HG02852 (cell line): ENCODE measurements at regions not wholly inside any gene's neighbourhood (a gene's known extent, or its start where the extent isn't known, plus 50 kb on each side); places are given as distances from the start of the nearest gene placed in this dataset.

Source experiments
- ATAC-seq: cut with Tn5 transposase; IDR thresholded peaks from one replicate; pipeline ENCODE4 v1.9.1; 2021; ENCODE audit warnings: mild to moderate bottlenecking, moderate library complexity; ENCODE audit not compliant: unreplicated experiment

DNA sequence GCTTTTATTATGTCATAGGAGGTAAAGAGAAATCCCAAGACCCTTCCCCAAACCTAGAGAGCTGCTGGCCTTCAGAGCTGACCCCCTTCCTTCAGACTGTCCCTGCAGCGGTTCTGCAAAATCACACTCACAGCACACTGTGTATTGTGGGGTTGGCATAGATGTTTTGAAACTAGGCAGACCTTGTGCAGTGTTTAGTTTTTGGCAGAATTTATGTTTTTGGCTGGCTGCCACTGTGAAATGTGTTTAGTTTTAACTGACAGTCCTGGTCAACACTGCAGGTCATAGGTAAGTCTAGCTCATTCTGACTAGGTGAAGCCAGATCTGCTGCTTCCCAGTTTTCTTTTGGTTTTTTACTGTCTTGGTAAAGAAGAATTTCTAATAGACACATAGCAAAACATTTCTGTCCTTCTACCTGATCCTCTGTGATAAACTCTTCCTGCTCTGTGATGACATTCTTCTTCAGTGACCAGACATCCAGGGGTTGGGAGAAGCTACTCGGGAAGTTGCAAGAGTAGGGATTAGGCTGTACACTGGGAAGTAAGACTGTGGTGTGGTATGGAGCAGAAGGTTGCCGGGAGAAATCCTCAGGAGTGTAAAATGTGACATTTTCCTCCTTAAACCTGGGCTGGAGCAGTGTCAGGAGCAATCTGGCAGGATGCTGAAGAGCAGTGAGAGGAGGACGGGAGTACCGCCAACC is 209.6 kb upstream of the MCTP2 start:
- ATAC-seq = no peak

DNA sequence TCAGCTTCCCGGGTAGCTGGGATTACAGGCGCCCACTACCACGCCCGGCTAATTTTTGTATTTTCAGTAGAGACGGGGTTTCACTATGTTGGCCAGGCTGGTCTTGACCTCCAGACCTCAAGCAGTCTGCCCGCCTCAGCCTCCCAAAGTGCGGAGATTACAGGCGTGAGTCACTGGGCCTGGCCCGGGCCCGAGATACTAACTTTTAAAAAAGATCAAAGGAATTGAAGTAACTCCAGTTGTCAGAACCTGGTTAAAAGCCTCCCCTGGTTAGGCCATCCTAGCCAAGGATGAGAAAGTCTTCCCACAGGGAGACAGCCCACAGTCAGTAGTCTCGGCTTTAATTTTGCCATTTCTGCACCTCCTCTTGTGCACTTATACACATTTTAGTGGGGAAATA is 212.3 kb upstream of the MCTP2 start:
- ATAC-seq = no peak

GRCh38 chr15:94015324-94015723 is 216.0 kb upstream of the MCTP2 start:
- no peak for ATAC-seq

GRCh38 chr15:94008104-94009074 is 223.0 kb upstream of the MCTP2 start:
- no peak for ATAC-seq

- no peak for ATAC-seq
These were observed 226.7 kb upstream of the MCTP2 start for GRCh38 chr15:94004697-94005096.

- no peak for ATAC-seq
These were observed 229.3 kb upstream of the MCTP2 start for GRCh38 chr15:94002041-94002440.

GRCh38 chr15:94001255-94001801 is 230.0 kb upstream of the MCTP2 start:
- no peak for ATAC-seq

- no peak for ATAC-seq
These were observed 230.8 kb upstream of the MCTP2 start for GRCh38 chr15:94000606-94001005.

GRCh38 chr15:93997071-93997658 is 234.2 kb upstream of the MCTP2 start:
- ATAC-seq = no peak

GRCh38 chr15:93989440-93989998 is 241.8 kb upstream of the MCTP2 start:
- no peak for ATAC-seq

DNA sequence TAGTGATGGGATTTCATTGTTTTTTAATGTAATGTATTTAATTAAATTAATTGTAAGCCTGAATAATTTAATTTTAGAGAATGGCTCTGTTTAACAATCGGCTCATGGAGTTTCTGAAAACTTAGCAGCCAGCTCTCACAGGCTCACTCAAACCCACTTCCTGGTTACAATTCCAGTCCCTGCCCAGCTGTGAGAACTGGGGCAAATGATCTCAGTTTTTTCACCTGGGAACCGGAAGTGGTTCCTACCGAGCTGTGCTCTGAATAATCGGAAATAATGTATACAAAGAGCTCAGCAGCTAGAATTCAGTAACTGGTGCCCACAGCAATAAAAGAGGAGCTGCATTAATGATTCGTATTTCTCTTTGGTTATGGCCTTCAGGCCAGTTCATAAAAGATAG is 244.3 kb upstream of the MCTP2 start:
- ATAC-seq = no peak

DNA sequence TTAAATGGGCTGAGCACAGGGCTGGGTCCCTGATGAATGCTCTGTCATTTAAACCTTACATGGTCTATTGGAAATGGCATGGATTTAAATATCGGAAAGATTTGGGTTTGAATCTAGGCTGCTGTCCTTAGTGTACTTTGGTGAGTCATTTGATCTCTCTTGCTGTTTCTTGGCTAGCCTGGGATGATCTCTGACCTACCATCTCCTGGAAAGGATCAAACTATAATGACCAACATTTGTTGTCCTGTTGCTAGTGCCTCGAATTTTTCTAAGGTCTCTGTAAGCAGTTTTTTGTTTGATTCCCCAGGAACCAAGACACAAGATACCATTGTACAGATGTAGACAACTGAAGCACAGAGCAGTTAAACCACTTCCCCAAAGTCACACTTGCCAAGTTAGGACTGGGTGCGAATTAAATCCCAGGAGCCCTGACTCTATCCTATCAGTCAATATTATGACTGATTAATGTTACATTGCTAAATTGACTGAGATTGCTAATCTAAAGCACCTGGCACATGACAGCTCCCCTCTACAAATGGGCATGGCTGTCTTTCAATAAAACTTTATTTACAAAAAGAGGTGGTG is 244.9 kb upstream of the MCTP2 start:
- ATAC-seq = no peak

- ATAC-seq = no peak
These were observed 245.4 kb upstream of the MCTP2 start for GRCh38 chr15:93985925-93986324.

DNA sequence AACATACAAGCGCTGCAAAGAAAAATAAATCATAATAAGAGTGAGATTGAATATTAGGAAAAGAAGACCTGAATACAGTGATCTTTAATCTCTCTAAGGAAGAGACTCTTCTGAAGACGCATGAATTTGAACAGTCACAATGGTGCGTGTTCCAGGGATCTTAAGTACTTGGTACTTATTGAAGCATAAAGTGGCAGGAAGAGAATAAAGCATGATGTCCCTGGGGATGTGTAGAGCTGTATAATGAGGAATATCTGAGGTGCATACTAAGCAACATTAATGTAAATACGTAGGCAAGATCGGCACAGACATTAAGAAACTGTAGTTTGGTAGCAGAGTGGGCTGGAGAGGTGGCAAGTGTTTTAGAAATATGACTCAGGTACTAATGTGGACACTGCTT is 246.2 kb upstream of the MCTP2 start:
- ATAC-seq = no peak

GRCh38 chr15:93983526-93983925 is 247.8 kb upstream of the MCTP2 start:
- ATAC-seq = no peak

DNA sequence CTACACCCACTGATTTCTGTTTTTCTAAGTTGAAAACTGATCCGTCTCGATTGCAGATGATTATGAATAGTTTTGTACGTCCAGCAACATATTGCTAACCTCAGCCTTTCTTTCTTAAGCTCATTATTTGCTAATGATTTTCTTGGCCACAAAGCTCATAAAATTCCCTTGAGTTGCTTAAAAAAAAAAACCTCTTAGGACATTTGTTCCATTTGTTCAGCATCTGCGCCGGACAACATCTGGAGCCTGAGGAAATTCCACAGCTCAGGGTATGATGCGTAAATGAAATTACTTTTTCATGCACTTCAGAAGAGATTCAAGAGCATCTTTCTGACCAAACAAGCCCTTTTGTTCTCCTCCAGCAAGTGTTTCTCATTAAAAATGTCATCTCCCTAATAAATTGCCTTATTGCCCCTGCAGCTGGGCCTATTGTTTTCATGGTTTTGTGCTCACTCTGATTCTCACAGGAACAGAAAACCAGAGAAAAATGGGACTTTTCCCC is 249.1 kb upstream of the MCTP2 start:
- no peak for ATAC-seq

DNA sequence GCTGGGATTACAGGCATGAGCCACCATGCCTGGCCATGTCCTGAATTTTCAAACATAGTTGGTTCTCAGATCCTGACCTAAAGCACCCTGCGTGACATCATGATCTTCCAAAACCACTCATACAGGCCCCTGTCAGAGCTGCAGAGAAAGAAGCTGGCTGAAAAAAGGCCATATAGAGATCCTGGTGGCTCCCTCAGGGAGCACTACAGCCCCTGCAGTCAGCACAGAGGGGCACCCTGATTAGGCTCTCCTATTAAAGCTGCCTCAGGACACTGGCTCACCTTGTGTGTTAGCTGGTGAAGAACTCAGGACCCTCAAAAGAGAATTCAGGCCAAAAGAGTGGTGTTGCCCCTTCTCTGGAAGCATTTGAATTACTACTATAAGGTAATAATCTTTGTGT is 249.7 kb upstream of the MCTP2 start:
- ATAC-seq = no peak

- ATAC-seq = no peak
These were observed 251.0 kb upstream of the MCTP2 start for GRCh38 chr15:93980261-93980911.

DNA sequence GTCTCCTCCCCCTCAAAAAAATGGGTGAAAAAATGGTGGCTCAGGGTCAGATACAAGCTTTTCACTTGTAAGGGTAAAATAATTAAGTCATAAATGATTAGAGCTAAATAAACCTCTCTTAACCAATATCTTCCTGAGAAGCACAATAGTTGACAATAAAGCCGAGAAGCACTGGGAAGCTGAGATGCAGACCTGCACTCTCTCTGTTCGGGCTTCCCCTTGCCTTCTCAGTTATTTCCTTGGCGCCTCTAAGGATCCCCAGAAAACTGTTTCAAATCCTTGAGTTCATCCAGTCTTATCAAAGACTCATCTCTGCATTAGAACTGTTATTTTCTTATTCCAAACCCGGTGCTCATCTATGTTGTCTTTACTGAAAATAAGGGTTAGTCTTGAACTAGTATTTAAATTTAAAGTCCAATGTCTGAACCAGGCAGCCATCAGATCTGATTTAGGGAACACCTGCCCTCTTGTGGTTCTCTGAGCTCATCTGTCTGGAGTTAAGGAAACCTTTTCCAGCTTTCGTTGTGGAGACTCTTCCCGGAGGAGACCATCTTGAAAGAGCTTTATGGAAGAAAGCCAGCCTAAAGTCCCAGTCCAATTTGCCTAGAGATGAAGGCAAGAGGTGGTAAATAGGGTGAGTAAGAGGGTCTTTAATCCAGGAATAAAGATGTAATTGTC is 256.4 kb upstream of the MCTP2 start:
- ATAC-seq = no peak

DNA sequence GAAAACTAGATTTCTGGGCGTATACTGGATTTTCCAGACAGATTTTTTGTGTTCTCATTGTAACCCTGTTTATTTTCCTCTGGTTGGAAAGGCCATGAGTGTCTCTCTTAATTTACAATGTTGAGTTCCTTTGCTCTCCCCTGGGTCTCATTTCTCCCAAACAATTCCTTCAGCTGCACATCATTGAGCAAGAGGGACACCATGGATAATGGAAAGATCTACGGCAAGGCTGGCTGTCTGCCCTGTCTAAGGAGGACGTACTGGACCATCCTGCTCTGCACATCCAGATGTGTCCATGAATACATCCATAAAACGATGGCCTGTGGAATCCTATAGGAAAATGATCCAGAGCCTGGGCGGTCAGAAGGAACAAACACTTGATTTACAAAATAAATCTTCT is 258.1 kb upstream of the MCTP2 start:
- ATAC-seq = no peak
